ENCODE measurements at regions not wholly inside any gene's neighbourhood (a gene's known extent, or its start where the extent isn't known, plus 50 kb on each side); places are given as distances from the start of the nearest gene placed in this dataset.
"Not testable (repeated sequence)": the region's sequence is repeated elsewhere in the genome, so short reads cannot be mapped to it uniquely, and the experiment has no call there.

- not testable (repeated sequence) for TF ChIP-seq POLR2A, CTCF (IDR thresholded peaks at IDR 0.05)
These were observed 171.3 kb downstream of the SPIN4 start for GRCh38 chrX:63179852-63180251.

All from heart left ventricle (tissue), 13 donors.